ENCODE measurements at regions not wholly inside any gene's neighbourhood (a gene's known extent, or its start where the extent isn't known, plus 50 kb on each side); places are given as distances from the start of the nearest gene placed in this dataset.

GRCh38 chr9:19615036-19615624 lies 173.7 kb downstream of the SLC24A2 start:
- DNase-seq (ENCODE audit: low spot score), result no peak
- TF ChIP-seq, protein P1, sequence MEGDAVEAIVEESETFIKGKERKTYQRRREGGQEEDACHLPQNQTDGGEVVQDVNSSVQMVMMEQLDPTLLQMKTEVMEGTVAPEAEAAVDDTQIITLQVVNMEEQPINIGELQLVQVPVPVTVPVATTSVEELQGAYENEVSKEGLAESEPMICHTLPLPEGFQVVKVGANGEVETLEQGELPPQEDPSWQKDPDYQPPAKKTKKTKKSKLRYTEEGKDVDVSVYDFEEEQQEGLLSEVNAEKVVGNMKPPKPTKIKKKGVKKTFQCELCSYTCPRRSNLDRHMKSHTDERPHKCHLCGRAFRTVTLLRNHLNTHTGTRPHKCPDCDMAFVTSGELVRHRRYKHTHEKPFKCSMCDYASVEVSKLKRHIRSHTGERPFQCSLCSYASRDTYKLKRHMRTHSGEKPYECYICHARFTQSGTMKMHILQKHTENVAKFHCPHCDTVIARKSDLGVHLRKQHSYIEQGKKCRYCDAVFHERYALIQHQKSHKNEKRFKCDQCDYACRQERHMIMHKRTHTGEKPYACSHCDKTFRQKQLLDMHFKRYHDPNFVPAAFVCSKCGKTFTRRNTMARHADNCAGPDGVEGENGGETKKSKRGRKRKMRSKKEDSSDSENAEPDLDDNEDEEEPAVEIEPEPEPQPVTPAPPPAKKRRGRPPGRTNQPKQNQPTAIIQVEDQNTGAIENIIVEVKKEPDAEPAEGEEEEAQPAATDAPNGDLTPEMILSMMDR (IDR thresholded peaks at IDR 0.05; ENCODE audit: extremely low read depth, missing control alignments), result no peak

- TF ChIP-seq, protein P1 (IDR thresholded peaks at IDR 0.05; ENCODE audit: extremely low read depth, missing control alignments), result no peak
- DNase-seq (ENCODE audit: low spot score), result no peak
These were observed 174.5 kb downstream of the SLC24A2 start for GRCh38 chr9:19614294-19614693.

GRCh38 chr9:19600538-19600937 lies 188.3 kb downstream of the SLC24A2 start:
- no peak for DNase-seq (ENCODE audit: low spot score)
- TF ChIP-seq, protein P1 (IDR thresholded peaks at IDR 0.05; ENCODE audit: extremely low read depth, missing control alignments), result no peak

GRCh38 chr9:19598722-19599121 lies 189.9 kb downstream of the ACER2 start:
- TF ChIP-seq, protein P1 (IDR thresholded peaks at IDR 0.05; ENCODE audit: extremely low read depth, missing control alignments), result no peak
- DNase-seq (ENCODE audit: low spot score), result no peak

DNA sequence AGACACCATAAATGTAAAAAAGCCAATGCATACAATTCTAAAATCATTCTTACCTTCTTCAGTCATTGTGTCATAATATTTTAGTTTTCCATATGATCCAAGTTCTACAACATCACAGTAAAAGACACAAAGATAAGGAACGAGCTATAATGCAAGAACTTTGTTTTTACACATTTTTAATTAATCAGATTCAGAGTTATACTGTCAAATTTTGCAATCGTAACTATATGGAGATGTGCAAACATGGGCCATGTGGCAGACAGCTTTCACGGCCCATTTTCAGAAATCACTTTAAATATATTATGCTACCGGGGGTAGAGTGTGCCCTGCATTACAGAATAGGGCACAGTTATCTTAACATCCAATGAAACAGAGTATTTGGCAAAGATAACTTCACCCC lies 188.4 kb downstream of the ACER2 start:
- TF ChIP-seq, protein P1 (IDR thresholded peaks at IDR 0.05; ENCODE audit: extremely low read depth, missing control alignments), result no peak
- DNase-seq (ENCODE audit: low spot score), result no peak

DNA sequence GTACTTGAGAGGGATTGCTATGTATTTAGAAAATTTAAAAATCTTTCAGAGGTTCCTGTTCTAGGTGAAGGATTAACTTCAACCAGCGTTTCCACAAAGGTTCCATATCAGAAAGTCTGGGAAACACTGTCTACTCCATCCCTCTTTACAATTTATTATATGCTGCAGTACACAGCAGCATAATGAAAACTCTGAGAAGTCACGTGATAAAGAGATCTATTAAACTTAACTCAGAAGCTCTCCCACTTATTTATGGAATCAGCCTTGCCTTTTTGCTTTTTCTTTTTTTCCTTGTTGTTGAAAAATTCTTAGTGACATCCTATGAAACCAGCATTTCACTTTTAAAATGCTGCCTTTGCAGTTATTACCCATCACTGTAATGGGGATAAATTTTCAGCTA lies 186.2 kb downstream of the ACER2 start:
- DNase-seq (ENCODE audit: low spot score), result no peak
- TF ChIP-seq, protein P1 (IDR thresholded peaks at IDR 0.05; ENCODE audit: extremely low read depth, missing control alignments), result no peak

DNA sequence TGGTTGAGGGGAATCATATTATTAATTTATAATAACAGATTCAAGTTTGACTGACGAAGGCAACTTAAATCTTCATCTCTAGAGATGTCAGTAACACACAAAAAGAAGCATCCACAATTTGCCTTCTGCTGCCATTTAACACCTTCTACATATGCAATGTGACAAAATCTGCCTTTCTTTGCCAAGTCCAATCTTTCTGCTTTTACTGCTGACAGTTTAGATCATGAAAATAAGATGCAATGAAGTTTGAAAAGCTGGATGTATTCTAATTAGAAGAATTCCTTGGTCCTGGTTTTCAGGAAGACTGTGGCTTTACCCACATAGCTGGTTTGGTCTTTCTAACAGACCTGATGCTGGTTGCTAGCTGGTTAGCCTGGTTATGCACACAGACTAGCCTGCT lies 178.9 kb downstream of the ACER2 start:
- DNase-seq (ENCODE audit: low spot score), result no peak
- TF ChIP-seq, protein P1 (IDR thresholded peaks at IDR 0.05; ENCODE audit: extremely low read depth, missing control alignments), result no peak
